Ovary (tissue), 3 donors: ENCODE measurements at regions not wholly inside any gene's neighbourhood (a gene's known extent, or its start where the extent isn't known, plus 50 kb on each side); places are given as distances from the start of the nearest gene placed in this dataset.

Experiments
- CTCF ChIP-seq, 3 donors: fragments of 450-650 bp in 2 of 3; fragments of 200-600 bp in 1 of 3; IDR thresholded peaks; one replicate each; pipeline versions ENCODE4 v1.5.1 to v1.8.0; 2016 to 2022; ENCODE audit warnings: antibody characterized with exemption in 3 of 3, mild to moderate bottlenecking in 1 of 3
- EP300 ChIP-seq: sonication (generic); formaldehyde crosslinking; IDR thresholded peaks from one replicate; pipeline ENCODE4 v1.6.1; 2017; ENCODE audit warnings: antibody characterized with exemption
- POLR2A ChIP-seq: fragments of 450-650 bp; IDR thresholded peaks from one replicate; pipeline ENCODE4 v1.6.1; 2017; ENCODE audit warnings: antibody characterized with exemption, mild to moderate bottlenecking, moderate library complexity
- donor health status: DM: no; HTN: no; CAD: no.

DNA sequence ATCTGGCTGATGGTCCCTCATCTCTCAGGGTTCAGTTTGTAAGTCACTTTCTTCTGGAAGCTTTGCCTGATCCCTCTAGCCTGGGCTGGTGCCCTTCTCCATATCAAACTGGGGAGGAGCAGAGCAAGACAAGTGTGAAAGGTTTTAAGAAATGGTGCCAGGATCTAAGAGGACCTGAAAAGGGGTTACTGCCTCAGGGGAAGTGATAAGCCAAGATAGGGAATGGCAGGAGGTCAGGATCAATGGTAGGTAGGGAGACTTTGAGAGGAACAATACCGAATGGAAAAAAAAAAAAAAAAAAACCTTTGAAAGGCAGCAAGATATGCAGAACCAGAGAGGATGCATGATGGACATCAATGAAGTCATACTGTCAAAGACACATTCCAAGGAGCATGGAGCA is 67.5 kb upstream of the TLR4 start:
- TF ChIP-seq CTCF (IDR thresholded peaks at IDR 0.05) (no peak), POLR2A (no peak), EP300 (no peak)
